HCT116 (cell line): ENCODE measurements at regions not wholly inside any gene's neighbourhood (a gene's known extent, or its start where the extent isn't known, plus 50 kb on each side); places are given as distances from the start of the nearest gene placed in this dataset.

Experiments
- ATAC-seq: fragments of 200-7000 bp; cut with Tn5 transposase; 2 replicates; pipeline ENCODE4 v1.9.1; 2020; ENCODE audit warnings: mild to moderate bottlenecking, moderate library complexity
- BruUV-seq: library from RNA; stranded (reverse); fragments of 400-500 nt; replicated peaks from 2 replicates; lab custom pipeline; 2021; lab: Mats Ljungman, UMichigan
- CTCF ChIA-PET: fragments of 300-600 bp; sonication (Branson Sonifier 250); formaldehyde crosslinking; loops from one replicate; lab custom pipeline; 2021; ENCODE audit warnings: antibody characterized with exemption; lab: Charles Lee
- POLR2A ChIA-PET: fragments of 300-600, 350-600 bp; sonication (Branson Sonifier 250); formaldehyde crosslinking; loops from one replicate; lab custom pipeline; 2021; ENCODE audit warnings: antibody characterized with exemption; lab: Charles Lee
- RAD21 ChIA-PET, 2 experiments: fragments of 300-600 bp; sonication (Branson Sonifier 250); formaldehyde crosslinking; loops; one replicate each; lab custom pipeline; 2023; ENCODE audit warnings: low total read pairs in 2 of 2; ENCODE audit not compliant: uncharacterized antibody in 2 of 2, unreplicated experiment in 2 of 2, low non-redundant PET in 1 of 2; lab: Charles Lee
- DNase-seq: peaks from one replicate; pipeline ENCODE4 v3.0.0-alpha.2; 2010; ENCODE audit warnings: low read depth, low spot score
- H2AFZ ChIP-seq: fragments of 200-600 bp; shearing (Covaris generic), sonication (generic); 2 replicates; pipeline ENCODE4 v1.6.1; 2017; ENCODE audit warnings: low read depth, mixed run types, mixed read lengths, antibody characterized with exemption, low read length; ENCODE audit not compliant: poor library complexity, severe bottlenecking
- H3K27ac ChIP-seq: 2 replicates; pipeline ENCODE4 v1.5.1; 2012; ENCODE audit warnings: low read depth, low read length
- H3K27me3 ChIP-seq: fragments of 200-600 bp; sonication (generic); 2 replicates; pipeline ENCODE4 v1.6.1; 2016; ENCODE audit warnings: mixed run types, low read length, mixed read lengths; ENCODE audit not compliant: insufficient read depth
- H3K36me3 ChIP-seq, 2 experiments: fragments of 200-500 bp in 1 of 2; fragments of 200-600 bp in 1 of 2; sonication (Bioruptor generic) in 1 of 2; sonication (generic) in 1 of 2; 2 replicates each; pipeline versions ENCODE4 v1.5.1 to v1.6.1; 2014 to 2016; ENCODE audit warnings: low read length in 2 of 2, inconsistent platforms in 1 of 2, mixed read lengths in 1 of 2, mixed run types in 1 of 2; ENCODE audit not compliant: insufficient read depth in 2 of 2, control insufficient read depth in 1 of 2
- H3K4me1 ChIP-seq, 2 experiments: fragments of 200-600 bp in 1 of 2; sonication (generic) in 1 of 2; 2 replicates each; pipeline versions ENCODE4 v1.5.1 to v1.6.1; 2012 to 2017; ENCODE audit warnings: low read length in 2 of 2, inconsistent platforms in 1 of 2, mild to moderate bottlenecking in 1 of 2, mixed read lengths in 1 of 2, mixed run types in 1 of 2, moderate library complexity in 1 of 2; ENCODE audit not compliant: insufficient read depth in 2 of 2, control insufficient read depth in 1 of 2
- H3K4me2 ChIP-seq: fragments of 200-600 bp; sonication (generic); 2 replicates; pipeline ENCODE4 v1.6.1; 2017; ENCODE audit warnings: mixed run types, low read length, mixed read lengths
- H3K4me3 ChIP-seq, 2 experiments: fragments of 200-600 bp in 1 of 2; sonication (generic) in 1 of 2; replicated peaks in 1 of 2; 2 replicates each; pipeline ENCODE4 v1.5.1; 2011 to 2016; ENCODE audit warnings: low read length in 2 of 2, control low read depth in 1 of 2, low read depth in 1 of 2, mild to moderate bottlenecking in 1 of 2, mixed read lengths in 1 of 2, mixed run types in 1 of 2
- H3K79me2 ChIP-seq: fragments of 200-600 bp; sonication (generic); 2 replicates; pipeline ENCODE4 v1.6.1; 2017; ENCODE audit warnings: mild to moderate bottlenecking, mixed run types, low read length, moderate library complexity, mixed read lengths; ENCODE audit not compliant: insufficient read depth
- H3K9ac ChIP-seq: fragments of 200-600 bp; sonication (generic); 2 replicates; pipeline ENCODE4 v1.6.1; 2016; ENCODE audit warnings: low read length, mixed read lengths
- H3K9me2 ChIP-seq: fragments of 200-600 bp; sonication (generic), shearing (Covaris generic); 2 replicates; pipeline ENCODE4 v1.6.1; 2017; ENCODE audit warnings: mixed run types, mild to moderate bottlenecking, moderate library complexity; ENCODE audit not compliant: insufficient read depth
- H3K9me3 ChIP-seq, 2 experiments: fragments of 200-500 bp in 1 of 2; fragments of 200-600 bp in 1 of 2; sonication (Bioruptor generic) in 1 of 2; sonication (generic) in 1 of 2; 2 replicates each; pipeline ENCODE4 v1.6.1; 2014 to 2017; ENCODE audit warnings: low read length in 2 of 2, mixed read lengths in 2 of 2, inconsistent platforms in 1 of 2, low read depth in 1 of 2, mild to moderate bottlenecking in 1 of 2, mixed run types in 1 of 2, moderate library complexity in 1 of 2; ENCODE audit not compliant: control insufficient read depth in 1 of 2, insufficient read depth in 1 of 2
- H4K20me1 ChIP-seq: fragments of 200-600 bp; sonication (generic), shearing (Covaris generic); 2 replicates; pipeline ENCODE4 v1.6.1; 2017; ENCODE audit warnings: mixed run types, mild to moderate bottlenecking, moderate library complexity; ENCODE audit not compliant: insufficient read depth
- CEBPB ChIP-seq: IDR thresholded peaks from 2 replicates; pipeline ENCODE4 v1.6.1; 2012; ENCODE audit warnings: low read depth
- EGR1 ChIP-seq: IDR thresholded peaks from 2 replicates; pipeline ENCODE4 v1.6.1; 2012; ENCODE audit warnings: low read depth
- EZH2 ChIP-seq: fragments of 200-600 bp; sonication (generic); IDR thresholded peaks from 2 replicates; pipeline ENCODE4 v1.6.1; 2017; ENCODE audit warnings: antibody characterized with exemption, mixed run types
- EZH2phosphoT487 ChIP-seq: fragments of 200-600 bp; IDR thresholded peaks from 2 replicates; pipeline ENCODE4 v1.6.1; 2018; ENCODE audit warnings: antibody characterized with exemption, borderline replicate concordance
- FOSL1 ChIP-seq: IDR thresholded peaks from 2 replicates; pipeline ENCODE4 v1.6.1; 2012; ENCODE audit warnings: low read depth
- JUND ChIP-seq: IDR thresholded peaks from 2 replicates; pipeline ENCODE4 v1.6.1; 2012
- POLR2A ChIP-seq: IDR thresholded peaks from 2 replicates; pipeline ENCODE4 v1.7.0; 2011; ENCODE audit warnings: borderline replicate concordance; ENCODE audit not compliant: insufficient read depth, insufficient read length; ENCODE audit errors: extremely low read depth
- POLR2AphosphoS5 ChIP-seq: IDR thresholded peaks from 2 replicates; pipeline ENCODE4 v1.6.1; 2011; ENCODE audit warnings: mild to moderate bottlenecking, low read depth, low read length, moderate library complexity
- RAD21 ChIP-seq: IDR thresholded peaks from 2 replicates; pipeline ENCODE4 v1.6.1; 2012; ENCODE audit warnings: low read depth, mild to moderate bottlenecking
- SIN3A ChIP-seq: IDR thresholded peaks from 2 replicates; pipeline ENCODE4 v1.6.1; 2012; ENCODE audit warnings: low read depth
- SRF ChIP-seq: IDR thresholded peaks from 2 replicates; pipeline ENCODE4 v1.6.1; 2012; ENCODE audit warnings: low read depth
- YY1 ChIP-seq: IDR thresholded peaks from 2 replicates; pipeline ENCODE4 v1.6.1; 2011; ENCODE audit warnings: low read length, low read depth, moderate library complexity, mild to moderate bottlenecking; ENCODE audit not compliant: insufficient replicate concordance; ENCODE audit errors: extremely low read depth
- ZNF274 ChIP-seq: fragments of 200-500 bp; sonication (Bioruptor generic); IDR thresholded peaks from 2 replicates; pipeline ENCODE4 v1.6.1; 2014; ENCODE audit warnings: mild to moderate bottlenecking, low read depth, low read length, inconsistent platforms
- intact Hi-C: fragments of 100-400 bp; cut with micrococcal nuclease; formaldehyde crosslinking; loops from 2 replicates; pipeline ENCODE4 v1.10.0; 2022
- TF ChIP-seq, protein P1 (sequence below): IDR thresholded peaks from 2 replicates; pipeline ENCODE4 v1.6.1; 2011; ENCODE audit warnings: mild to moderate bottlenecking, low read length, moderate library complexity; ENCODE audit not compliant: insufficient replicate concordance; ENCODE audit errors: extremely low read depth
- TF ChIP-seq, protein P2 (sequence below): IDR thresholded peaks from 2 replicates; pipeline ENCODE4 v1.6.1; 2012; ENCODE audit warnings: low read depth

DNA sequence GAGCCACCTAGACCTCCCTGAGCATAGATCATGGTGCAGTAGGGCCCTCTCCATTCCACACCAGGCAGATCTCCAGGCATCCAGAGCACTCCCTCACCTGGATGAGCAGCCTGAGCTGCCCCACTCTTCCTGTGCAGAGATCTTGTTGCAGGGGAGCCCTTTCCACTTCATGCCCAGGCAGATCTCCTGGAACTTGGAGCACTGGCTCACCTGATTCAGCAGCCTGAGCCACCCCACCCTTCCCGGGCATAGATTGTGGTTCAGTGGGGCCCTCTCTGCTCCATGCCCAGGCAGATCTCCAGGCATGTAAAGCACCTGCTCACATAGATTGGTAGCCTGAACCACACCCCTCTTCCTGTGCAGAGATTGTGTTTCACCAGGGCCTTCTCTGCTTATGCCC lies 78.0 kb downstream of the SEC16B start:
- Histone ChIP-seq H3K36me3 (no peaks in the 10 kb centered on the region), H3K27me3 (peaks cover 15% of the 10 kb centered on the region), H3K9me2 (no peaks in the 10 kb centered on the region), H3K4me3 (no peak overlapping the region), H3K79me2 (no peaks in the 10 kb centered on the region), H3K4me1 (no peaks in the 10 kb centered on the region), H3K27ac (no peak overlapping the region), H4K20me1 (no peaks in the 10 kb centered on the region), H3K9ac (no peak overlapping the region), H2AFZ (no peak overlapping the region), H3K9me3 (no peaks in the 10 kb centered on the region), H3K4me2 (no peak overlapping the region)
- no peak for TF ChIP-seq SRF
- TF ChIP-seq ZNF274 = no peak
- TF ChIP-seq, protein P1, sequence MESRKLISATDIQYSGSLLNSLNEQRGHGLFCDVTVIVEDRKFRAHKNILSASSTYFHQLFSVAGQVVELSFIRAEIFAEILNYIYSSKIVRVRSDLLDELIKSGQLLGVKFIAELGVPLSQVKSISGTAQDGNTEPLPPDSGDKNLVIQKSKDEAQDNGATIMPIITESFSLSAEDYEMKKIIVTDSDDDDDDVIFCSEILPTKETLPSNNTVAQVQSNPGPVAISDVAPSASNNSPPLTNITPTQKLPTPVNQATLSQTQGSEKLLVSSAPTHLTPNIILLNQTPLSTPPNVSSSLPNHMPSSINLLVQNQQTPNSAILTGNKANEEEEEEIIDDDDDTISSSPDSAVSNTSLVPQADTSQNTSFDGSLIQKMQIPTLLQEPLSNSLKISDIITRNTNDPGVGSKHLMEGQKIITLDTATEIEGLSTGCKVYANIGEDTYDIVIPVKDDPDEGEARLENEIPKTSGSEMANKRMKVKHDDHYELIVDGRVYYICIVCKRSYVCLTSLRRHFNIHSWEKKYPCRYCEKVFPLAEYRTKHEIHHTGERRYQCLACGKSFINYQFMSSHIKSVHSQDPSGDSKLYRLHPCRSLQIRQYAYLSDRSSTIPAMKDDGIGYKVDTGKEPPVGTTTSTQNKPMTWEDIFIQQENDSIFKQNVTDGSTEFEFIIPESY = no peak
- TF ChIP-seq JUND = no peak
- TF ChIP-seq EZH2phosphoT487 = no peak
- TF ChIP-seq EZH2 = no peak
- TF ChIP-seq YY1 = no peak
- no peak for TF ChIP-seq POLR2A
- TF ChIP-seq CEBPB = no peak
- TF ChIP-seq, protein P2, sequence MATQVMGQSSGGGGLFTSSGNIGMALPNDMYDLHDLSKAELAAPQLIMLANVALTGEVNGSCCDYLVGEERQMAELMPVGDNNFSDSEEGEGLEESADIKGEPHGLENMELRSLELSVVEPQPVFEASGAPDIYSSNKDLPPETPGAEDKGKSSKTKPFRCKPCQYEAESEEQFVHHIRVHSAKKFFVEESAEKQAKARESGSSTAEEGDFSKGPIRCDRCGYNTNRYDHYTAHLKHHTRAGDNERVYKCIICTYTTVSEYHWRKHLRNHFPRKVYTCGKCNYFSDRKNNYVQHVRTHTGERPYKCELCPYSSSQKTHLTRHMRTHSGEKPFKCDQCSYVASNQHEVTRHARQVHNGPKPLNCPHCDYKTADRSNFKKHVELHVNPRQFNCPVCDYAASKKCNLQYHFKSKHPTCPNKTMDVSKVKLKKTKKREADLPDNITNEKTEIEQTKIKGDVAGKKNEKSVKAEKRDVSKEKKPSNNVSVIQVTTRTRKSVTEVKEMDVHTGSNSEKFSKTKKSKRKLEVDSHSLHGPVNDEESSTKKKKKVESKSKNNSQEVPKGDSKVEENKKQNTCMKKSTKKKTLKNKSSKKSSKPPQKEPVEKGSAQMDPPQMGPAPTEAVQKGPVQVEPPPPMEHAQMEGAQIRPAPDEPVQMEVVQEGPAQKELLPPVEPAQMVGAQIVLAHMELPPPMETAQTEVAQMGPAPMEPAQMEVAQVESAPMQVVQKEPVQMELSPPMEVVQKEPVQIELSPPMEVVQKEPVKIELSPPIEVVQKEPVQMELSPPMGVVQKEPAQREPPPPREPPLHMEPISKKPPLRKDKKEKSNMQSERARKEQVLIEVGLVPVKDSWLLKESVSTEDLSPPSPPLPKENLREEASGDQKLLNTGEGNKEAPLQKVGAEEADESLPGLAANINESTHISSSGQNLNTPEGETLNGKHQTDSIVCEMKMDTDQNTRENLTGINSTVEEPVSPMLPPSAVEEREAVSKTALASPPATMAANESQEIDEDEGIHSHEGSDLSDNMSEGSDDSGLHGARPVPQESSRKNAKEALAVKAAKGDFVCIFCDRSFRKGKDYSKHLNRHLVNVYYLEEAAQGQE = no peak
- TF ChIP-seq POLR2AphosphoS5 = no peak
- no peak for TF ChIP-seq EGR1
- no peak for TF ChIP-seq FOSL1
- no peak for TF ChIP-seq SIN3A
- TF ChIP-seq RAD21 = no peak
- ATAC-seq (no peak), DNase-seq (no peak)
- ChIA-PET RAD21 (no interaction called here), POLR2A (no interaction called here), CTCF (no interaction called here)
- intact Hi-C loops = no loop called here
- no TSS peak for BruUV-seq
